Parathyroid adenoma (tissue), 2 donors: ENCODE measurements at regions not wholly inside any gene's neighbourhood (a gene's known extent, or its start where the extent isn't known, plus 50 kb on each side); places are given as distances from the start of the nearest gene placed in this dataset.

Experiments
- H2AFZ ChIP-seq: fragments of 300-600 bp; sonication (generic); one replicate; pipeline ENCODE4 v1.7.0; 2017; ENCODE audit warnings: antibody characterized with exemption, mild to moderate bottlenecking
- H3K27ac ChIP-seq: fragments of 300-600 bp; sonication (generic); one replicate; pipeline ENCODE4 v1.7.0; 2017
- H3K27me3 ChIP-seq: fragments of 300-600 bp; sonication (generic); one replicate; pipeline ENCODE4 v1.7.0; 2017; ENCODE audit warnings: low read length; ENCODE audit not compliant: control insufficient read depth, insufficient read depth
- H3K36me3 ChIP-seq: fragments of 300-600 bp; sonication (generic); one replicate; pipeline ENCODE4 v1.7.0; 2017; ENCODE audit warnings: low read length; ENCODE audit not compliant: control insufficient read depth, insufficient read depth
- H3K4me1 ChIP-seq: fragments of 300-600 bp; sonication (generic); one replicate; pipeline ENCODE4 v1.7.0; 2017; ENCODE audit warnings: control low read depth
- H3K4me2 ChIP-seq: fragments of 300-600 bp; sonication (generic); one replicate; pipeline ENCODE4 v1.7.0; 2017; ENCODE audit warnings: low read length
- H3K4me3 ChIP-seq: fragments of 300-600 bp; sonication (generic); one replicate; pipeline ENCODE4 v1.7.0; 2017; ENCODE audit warnings: low read depth, low read length
- H3K79me2 ChIP-seq: fragments of 300-600 bp; sonication (generic); one replicate; pipeline ENCODE4 v1.7.0; 2017; ENCODE audit warnings: control low read depth
- H3K9ac ChIP-seq: fragments of 300-600 bp; sonication (generic); one replicate; pipeline ENCODE4 v1.7.0; 2017; ENCODE audit warnings: mild to moderate bottlenecking
- H3K9me3 ChIP-seq: fragments of 300-600 bp; sonication (generic); one replicate; pipeline ENCODE4 v1.7.0; 2017; ENCODE audit warnings: low read length; ENCODE audit not compliant: control insufficient read depth
- TF ChIP-seq, protein P1 (sequence below): fragments of 300-600 bp; sonication (generic); IDR thresholded peaks from one replicate; pipeline ENCODE4 v1.7.0; 2017; ENCODE audit warnings: antibody characterized with exemption, mild to moderate bottlenecking
- donor health status: primary hyperparathyroidism.

DNA sequence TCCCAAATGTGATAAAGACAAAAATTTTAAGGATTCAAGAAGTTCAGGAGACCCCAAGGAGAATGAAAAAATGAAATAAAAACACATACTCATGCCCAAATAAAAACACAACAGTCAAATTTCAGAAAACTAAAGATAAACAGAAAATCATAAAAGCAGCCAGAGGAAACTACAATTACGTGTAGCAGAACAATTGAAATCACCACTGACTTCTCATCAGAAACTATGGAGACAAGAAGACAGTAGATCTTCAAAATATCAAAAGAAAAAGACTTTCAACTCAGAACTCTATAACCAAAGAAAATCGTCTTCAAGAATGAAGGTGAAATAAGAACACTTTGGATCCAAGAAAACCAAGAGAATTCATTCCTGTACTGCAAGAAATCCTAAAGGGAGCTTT, 54.9 kb downstream of the DIO3 start:
- H2AFZ ChIP-seq, result no peak overlapping the region
- H3K9ac ChIP-seq, result no peak overlapping the region
- no peak overlapping the region for H3K27ac ChIP-seq
- H3K79me2 ChIP-seq, result no peaks in the 10 kb centered on the region
- H3K4me1 ChIP-seq, result no peaks in the 10 kb centered on the region
- H3K27me3 ChIP-seq, result no peaks in the 10 kb centered on the region
- TF ChIP-seq, protein P1, sequence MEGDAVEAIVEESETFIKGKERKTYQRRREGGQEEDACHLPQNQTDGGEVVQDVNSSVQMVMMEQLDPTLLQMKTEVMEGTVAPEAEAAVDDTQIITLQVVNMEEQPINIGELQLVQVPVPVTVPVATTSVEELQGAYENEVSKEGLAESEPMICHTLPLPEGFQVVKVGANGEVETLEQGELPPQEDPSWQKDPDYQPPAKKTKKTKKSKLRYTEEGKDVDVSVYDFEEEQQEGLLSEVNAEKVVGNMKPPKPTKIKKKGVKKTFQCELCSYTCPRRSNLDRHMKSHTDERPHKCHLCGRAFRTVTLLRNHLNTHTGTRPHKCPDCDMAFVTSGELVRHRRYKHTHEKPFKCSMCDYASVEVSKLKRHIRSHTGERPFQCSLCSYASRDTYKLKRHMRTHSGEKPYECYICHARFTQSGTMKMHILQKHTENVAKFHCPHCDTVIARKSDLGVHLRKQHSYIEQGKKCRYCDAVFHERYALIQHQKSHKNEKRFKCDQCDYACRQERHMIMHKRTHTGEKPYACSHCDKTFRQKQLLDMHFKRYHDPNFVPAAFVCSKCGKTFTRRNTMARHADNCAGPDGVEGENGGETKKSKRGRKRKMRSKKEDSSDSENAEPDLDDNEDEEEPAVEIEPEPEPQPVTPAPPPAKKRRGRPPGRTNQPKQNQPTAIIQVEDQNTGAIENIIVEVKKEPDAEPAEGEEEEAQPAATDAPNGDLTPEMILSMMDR, result no peak
- H3K36me3 ChIP-seq, result no peaks in the 10 kb centered on the region
- no peak overlapping the region for H3K4me2 ChIP-seq
- no peaks in the 10 kb centered on the region for H3K9me3 ChIP-seq
- no peak overlapping the region for H3K4me3 ChIP-seq

DNA sequence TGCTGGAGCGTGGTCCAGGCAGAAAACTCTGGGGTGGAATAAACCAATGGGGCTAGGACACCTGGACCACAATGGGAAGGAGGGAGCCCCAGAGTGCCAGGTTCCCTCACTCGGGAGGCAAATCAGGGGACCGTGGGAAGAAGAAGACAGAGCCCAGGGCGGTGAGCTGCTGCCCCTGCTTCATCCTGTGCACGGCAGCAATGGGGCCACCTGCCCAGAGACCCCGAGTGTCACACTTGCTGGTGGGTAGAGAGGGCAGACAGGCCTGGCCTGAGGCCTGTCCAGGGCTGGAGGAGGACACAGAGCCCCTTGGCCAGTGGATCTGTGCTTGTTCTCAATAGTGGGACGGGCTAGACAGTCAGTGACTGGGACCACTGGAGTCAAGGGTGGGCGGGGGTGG, 58.2 kb downstream of the DIO3 start:
- TF ChIP-seq, protein P1, result no peak
- no peaks in the 10 kb centered on the region for H3K27me3 ChIP-seq
- H3K36me3 ChIP-seq, result no peaks in the 10 kb centered on the region
- no peaks in the 10 kb centered on the region for H3K9me3 ChIP-seq
- no peak overlapping the region for H2AFZ ChIP-seq
- no peak overlapping the region for H3K4me3 ChIP-seq
- H3K4me1 ChIP-seq, result no peaks in the 10 kb centered on the region
- no peak overlapping the region for H3K27ac ChIP-seq
- H3K4me2 ChIP-seq, result no peak overlapping the region
- no peaks in the 10 kb centered on the region for H3K79me2 ChIP-seq
- no peak overlapping the region for H3K9ac ChIP-seq

DNA sequence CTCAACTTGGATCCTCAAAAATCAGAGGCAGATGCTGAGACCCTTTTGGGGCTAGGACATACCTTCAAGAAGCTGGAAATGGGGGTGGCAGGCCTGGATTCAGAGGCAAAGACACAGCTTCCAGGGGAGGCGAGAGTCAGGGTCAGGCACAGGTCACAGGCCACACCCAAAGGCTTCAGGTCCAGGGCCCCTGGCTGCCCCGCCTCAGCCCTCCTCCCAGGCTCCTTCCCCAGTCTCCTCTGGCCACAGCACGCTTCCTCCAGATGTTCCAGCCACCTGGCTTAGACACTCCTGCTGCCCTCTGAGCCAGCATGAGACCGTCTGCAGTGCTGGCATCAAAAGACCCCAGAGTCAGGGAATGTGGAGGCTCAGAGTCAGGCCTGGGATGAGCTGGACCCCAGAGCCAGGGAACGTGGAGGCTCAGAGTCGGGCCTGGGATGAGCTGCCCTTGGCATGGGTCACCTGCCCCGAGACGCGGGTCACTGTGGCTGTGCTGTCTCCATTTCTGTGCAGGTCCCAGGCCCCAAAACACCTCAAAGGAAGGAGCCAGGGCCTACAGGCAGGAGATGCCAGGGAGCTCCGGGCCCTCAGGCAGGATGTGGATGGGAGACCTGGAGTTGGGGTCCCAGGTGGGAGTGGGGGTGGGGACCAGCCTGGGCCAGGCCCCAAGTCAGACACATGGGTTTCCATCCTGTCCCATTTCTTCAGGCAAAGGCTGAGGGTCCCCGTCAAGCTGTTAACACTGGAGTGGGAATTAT, 58.9 kb downstream of the DIO3 start:
- no peaks in the 10 kb centered on the region for H3K36me3 ChIP-seq
- no peaks in the 10 kb centered on the region for H3K4me1 ChIP-seq
- TF ChIP-seq, protein P1, result no peak
- no peak overlapping the region for H2AFZ ChIP-seq
- no peak overlapping the region for H3K4me3 ChIP-seq
- no peaks in the 10 kb centered on the region for H3K27me3 ChIP-seq
- no peaks in the 10 kb centered on the region for H3K9me3 ChIP-seq
- H3K4me2 ChIP-seq, result no peak overlapping the region
- H3K79me2 ChIP-seq, result no peaks in the 10 kb centered on the region
- no peak overlapping the region for H3K27ac ChIP-seq
- no peak overlapping the region for H3K9ac ChIP-seq

DNA sequence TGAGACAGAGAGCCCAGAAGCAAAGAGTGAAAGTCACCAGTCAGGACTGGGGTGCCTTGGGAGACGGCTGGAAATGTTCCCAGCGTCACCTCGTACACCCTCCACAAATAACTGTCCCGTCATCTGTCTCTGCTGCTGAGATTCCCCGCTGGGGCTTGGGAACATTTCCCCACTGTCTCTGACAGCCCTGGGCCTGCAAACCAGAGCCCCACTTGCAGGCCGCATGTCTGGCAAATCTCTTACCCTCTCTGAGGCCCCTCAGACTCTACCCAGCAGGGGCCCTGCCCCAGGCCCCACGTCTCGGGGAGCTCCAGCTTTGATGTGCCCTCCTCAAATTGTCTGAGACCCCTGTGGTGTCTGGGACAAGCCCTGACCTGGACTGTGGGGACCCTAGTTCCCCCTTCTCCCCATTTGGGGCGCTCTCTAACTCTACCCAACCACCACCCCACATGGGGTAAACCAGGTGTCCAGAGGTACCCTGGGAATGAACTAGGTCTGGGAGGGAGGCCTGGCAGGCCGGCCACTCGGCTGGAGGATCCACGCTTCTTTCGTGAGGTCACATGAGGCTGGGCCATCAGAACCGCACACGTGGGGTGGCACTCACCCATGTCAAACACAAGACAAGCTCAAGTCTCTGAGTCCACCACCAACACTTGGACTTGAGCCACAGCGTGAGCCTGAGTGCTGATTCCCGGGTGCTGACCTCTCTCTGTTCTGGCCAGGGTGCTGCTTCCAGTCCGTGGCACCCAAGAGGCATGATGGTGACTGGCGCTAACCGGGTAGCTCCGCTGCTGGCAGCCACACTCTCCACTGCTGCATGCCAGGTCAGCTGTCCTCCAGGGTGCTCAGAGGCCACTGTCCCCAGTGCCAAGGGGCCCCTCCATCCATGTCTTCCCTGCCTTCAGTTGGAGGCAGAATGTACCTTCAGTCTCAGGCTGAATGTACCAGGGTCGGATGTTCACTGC, 59.8 kb downstream of the DIO3 start:
- H3K4me3 ChIP-seq, result no peak overlapping the region
- no peaks in the 10 kb centered on the region for H3K9me3 ChIP-seq
- H3K4me2 ChIP-seq, result no peak overlapping the region
- H3K79me2 ChIP-seq, result no peaks in the 10 kb centered on the region
- H3K36me3 ChIP-seq, result no peaks in the 10 kb centered on the region
- H2AFZ ChIP-seq, result no peak overlapping the region
- no peaks in the 10 kb centered on the region for H3K27me3 ChIP-seq
- no peak overlapping the region for H3K27ac ChIP-seq
- no peak overlapping the region for H3K9ac ChIP-seq
- no peaks in the 10 kb centered on the region for H3K4me1 ChIP-seq
- TF ChIP-seq, protein P1, result no peak
